ENCODE measurements at regions not wholly inside any gene's neighbourhood (a gene's known extent, or its start where the extent isn't known, plus 50 kb on each side); places are given as distances from the start of the nearest gene placed in this dataset.

GRCh38 chr5:155353231-155353630, 339.7 kb downstream of the KIF4B start:
- DNase-seq (ENCODE audit: low read depth), result no peak
- Histone ChIP-seq H3K79me2 (ENCODE audit: insufficient read depth, low read length) (no peaks in the 10 kb centered on the region), H3K4me2 (ENCODE audit: low read length) (no peak overlapping the region), H3K36me3 (ENCODE audit: insufficient read depth, low read length) (no peaks in the 10 kb centered on the region), H3K27me3 (ENCODE audit: insufficient read depth, low read length) (no peaks in the 10 kb centered on the region), H3K4me3 (ENCODE audit: insufficient read depth, low read depth, low read length) (no peak overlapping the region), H3K27ac (ENCODE audit: low read depth, low read length) (no peak overlapping the region), H4K20me1 (ENCODE audit: insufficient read depth, low read length) (no peaks in the 10 kb centered on the region), H3K9me3 (ENCODE audit: insufficient read depth, low read depth, low read length) (peaks cover 8% of the 10 kb centered on the region), H3K4me1 (ENCODE audit: insufficient read depth, low read length) (no peaks in the 10 kb centered on the region), H3K9ac (ENCODE audit: low read length) (no peak overlapping the region), H2AFZ (ENCODE audit: low read depth, low read length) (no peak overlapping the region)
- Mint-ChIP-seq H3K27ac (ENCODE audit: unreplicated experiment) (no peak overlapping the region), H3K9me3 (ENCODE audit: unreplicated experiment) (peaks cover 2% of the 10 kb centered on the region), H3K36me3 (ENCODE audit: low read depth, unreplicated experiment) (no peaks in the 10 kb centered on the region), H3K27me3 (ENCODE audit: low read depth, unreplicated experiment) (no peaks in the 10 kb centered on the region), H3K4me3 (ENCODE audit: unreplicated experiment) (no peak overlapping the region), H3K4me1 (ENCODE audit: low read depth, unreplicated experiment) (no peaks in the 10 kb centered on the region)
- TF ChIP-seq EZH2 (IDR thresholded peaks at IDR 0.05; ENCODE audit: insufficient read depth, low read length), result no peak
- TF ChIP-seq, protein P1, sequence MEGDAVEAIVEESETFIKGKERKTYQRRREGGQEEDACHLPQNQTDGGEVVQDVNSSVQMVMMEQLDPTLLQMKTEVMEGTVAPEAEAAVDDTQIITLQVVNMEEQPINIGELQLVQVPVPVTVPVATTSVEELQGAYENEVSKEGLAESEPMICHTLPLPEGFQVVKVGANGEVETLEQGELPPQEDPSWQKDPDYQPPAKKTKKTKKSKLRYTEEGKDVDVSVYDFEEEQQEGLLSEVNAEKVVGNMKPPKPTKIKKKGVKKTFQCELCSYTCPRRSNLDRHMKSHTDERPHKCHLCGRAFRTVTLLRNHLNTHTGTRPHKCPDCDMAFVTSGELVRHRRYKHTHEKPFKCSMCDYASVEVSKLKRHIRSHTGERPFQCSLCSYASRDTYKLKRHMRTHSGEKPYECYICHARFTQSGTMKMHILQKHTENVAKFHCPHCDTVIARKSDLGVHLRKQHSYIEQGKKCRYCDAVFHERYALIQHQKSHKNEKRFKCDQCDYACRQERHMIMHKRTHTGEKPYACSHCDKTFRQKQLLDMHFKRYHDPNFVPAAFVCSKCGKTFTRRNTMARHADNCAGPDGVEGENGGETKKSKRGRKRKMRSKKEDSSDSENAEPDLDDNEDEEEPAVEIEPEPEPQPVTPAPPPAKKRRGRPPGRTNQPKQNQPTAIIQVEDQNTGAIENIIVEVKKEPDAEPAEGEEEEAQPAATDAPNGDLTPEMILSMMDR (IDR thresholded peaks at IDR 0.05; ENCODE audit: insufficient read depth, low read depth, low read length), result no peak
- no peak for FAIRE-seq

- Histone ChIP-seq H3K4me2 (ENCODE audit: low read length) (no peak overlapping the region), H3K27me3 (ENCODE audit: insufficient read depth, low read length) (no peaks in the 10 kb centered on the region), H3K4me1 (ENCODE audit: insufficient read depth, low read length) (no peaks in the 10 kb centered on the region), H3K27ac (ENCODE audit: low read depth, low read length) (no peak overlapping the region), H3K36me3 (ENCODE audit: insufficient read depth, low read length) (no peaks in the 10 kb centered on the region), H2AFZ (ENCODE audit: low read depth, low read length) (no peak overlapping the region), H4K20me1 (ENCODE audit: insufficient read depth, low read length) (no peaks in the 10 kb centered on the region), H3K9me3 (ENCODE audit: insufficient read depth, low read depth, low read length) (peaks cover 3% of the 10 kb centered on the region), H3K79me2 (ENCODE audit: insufficient read depth, low read length) (no peaks in the 10 kb centered on the region), H3K9ac (ENCODE audit: low read length) (no peak overlapping the region), H3K4me3 (ENCODE audit: insufficient read depth, low read depth, low read length) (no peak overlapping the region)
- FAIRE-seq, result no peak
- no peaks in the 10 kb centered on the region for H3K36me3 Mint-ChIP-seq (ENCODE audit: low read depth, unreplicated experiment)
- DNase-seq (ENCODE audit: low read depth), result no peak
- no peaks in the 10 kb centered on the region for H3K4me1 Mint-ChIP-seq (ENCODE audit: low read depth, unreplicated experiment)
- H3K27ac Mint-ChIP-seq (ENCODE audit: unreplicated experiment), result no peak overlapping the region
- H3K9me3 Mint-ChIP-seq (ENCODE audit: unreplicated experiment), result no peaks in the 10 kb centered on the region
- TF ChIP-seq, protein P1 (IDR thresholded peaks at IDR 0.05; ENCODE audit: insufficient read depth, low read depth, low read length), result no peak
- TF ChIP-seq EZH2 (IDR thresholded peaks at IDR 0.05; ENCODE audit: insufficient read depth, low read length), result no peak
- no peak overlapping the region for H3K4me3 Mint-ChIP-seq (ENCODE audit: unreplicated experiment)
- peaks cover 2% of the 10 kb centered on the region for H3K27me3 Mint-ChIP-seq (ENCODE audit: low read depth, unreplicated experiment)
Measured at GRCh38 chr5:155366096-155366495, 352.5 kb downstream of the KIF4B start.

- no peak overlapping the region for H3K4me3 Mint-ChIP-seq (ENCODE audit: unreplicated experiment)
- H3K4me2 ChIP-seq (ENCODE audit: low read length), result no peak overlapping the region
- no peak overlapping the region for H3K4me3 ChIP-seq (ENCODE audit: insufficient read depth, low read depth, low read length)
- no peaks in the 10 kb centered on the region for H3K9me3 Mint-ChIP-seq (ENCODE audit: unreplicated experiment)
- H3K27ac Mint-ChIP-seq (ENCODE audit: unreplicated experiment), result no peak overlapping the region
- no peak overlapping the region for H3K27ac ChIP-seq (ENCODE audit: low read depth, low read length)
- no peaks in the 10 kb centered on the region for H3K4me1 ChIP-seq (ENCODE audit: insufficient read depth, low read length)
- H3K79me2 ChIP-seq (ENCODE audit: insufficient read depth, low read length), result no peaks in the 10 kb centered on the region
- peaks cover 2% of the 10 kb centered on the region for H3K27me3 Mint-ChIP-seq (ENCODE audit: low read depth, unreplicated experiment)
- H3K27me3 ChIP-seq (ENCODE audit: insufficient read depth, low read length), result no peaks in the 10 kb centered on the region
- no peaks in the 10 kb centered on the region for H4K20me1 ChIP-seq (ENCODE audit: insufficient read depth, low read length)
- H3K36me3 Mint-ChIP-seq (ENCODE audit: low read depth, unreplicated experiment), result no peaks in the 10 kb centered on the region
- FAIRE-seq (no peak), DNase-seq (ENCODE audit: low read depth) (no peak)
- H3K9ac ChIP-seq (ENCODE audit: low read length), result no peak overlapping the region
- H3K9me3 ChIP-seq (ENCODE audit: insufficient read depth, low read depth, low read length), result peaks cover 3% of the 10 kb centered on the region
- no peak overlapping the region for H2AFZ ChIP-seq (ENCODE audit: low read depth, low read length)
- TF ChIP-seq, protein P1 (IDR thresholded peaks at IDR 0.05; ENCODE audit: insufficient read depth, low read depth, low read length), result no peak
- TF ChIP-seq EZH2 (IDR thresholded peaks at IDR 0.05; ENCODE audit: insufficient read depth, low read length), result no peak
- no peaks in the 10 kb centered on the region for H3K36me3 ChIP-seq (ENCODE audit: insufficient read depth, low read length)
- no peaks in the 10 kb centered on the region for H3K4me1 Mint-ChIP-seq (ENCODE audit: low read depth, unreplicated experiment)
Measured at GRCh38 chr5:155367841-155368240, 354.3 kb downstream of the KIF4B start.

Measured in astrocyte (in vitro differentiated cells and primary cell).